Liver (tissue), 8 donors: ENCODE measurements at regions not wholly inside any gene's neighbourhood (a gene's known extent, or its start where the extent isn't known, plus 50 kb on each side); places are given as distances from the start of the nearest gene placed in this dataset.

Source experiments
- DNase-seq: peaks from one replicate; pipeline ENCODE4 v3.0.0-alpha.2; 2017; ENCODE audit warnings: low spot score
- H3K27ac ChIP-seq, 2 donors: one replicate each; pipeline ENCODE4 v1.7.0; 2013; ENCODE audit warnings: inconsistent platforms in 2 of 2, low read length in 2 of 2, control low read depth in 1 of 2, low read depth in 1 of 2, mild to moderate bottlenecking in 1 of 2
- H3K27me3 ChIP-seq, 4 donors: one replicate each; pipeline versions ENCODE4 v1.6.1 to v1.7.0; 2013; ENCODE audit warnings: low read length in 3 of 4, inconsistent platforms in 1 of 4, mild to moderate bottlenecking in 1 of 4, moderate library complexity in 1 of 4; ENCODE audit not compliant: control insufficient read depth in 4 of 4, insufficient read depth in 4 of 4
- H3K36me3 ChIP-seq, 4 donors: one replicate each; pipeline versions ENCODE4 v1.6.1 to v1.7.0; 2013; ENCODE audit warnings: low read length in 3 of 4, mild to moderate bottlenecking in 3 of 4, low read depth in 1 of 4, moderate library complexity in 1 of 4; ENCODE audit not compliant: control insufficient read depth in 4 of 4, insufficient read depth in 3 of 4
- H3K4me1 ChIP-seq, 4 donors: one replicate each; pipeline versions ENCODE4 v1.6.1 to v1.7.0; 2013; ENCODE audit warnings: low read length in 3 of 4, mild to moderate bottlenecking in 3 of 4, moderate library complexity in 1 of 4; ENCODE audit not compliant: control insufficient read depth in 4 of 4, insufficient read depth in 4 of 4
- H3K4me3 ChIP-seq, 3 donors: one replicate each; pipeline versions ENCODE4 v1.6.1 to v1.7.0; 2013; ENCODE audit warnings: low read length in 3 of 3, control low read depth in 1 of 3, low read depth in 1 of 3, mild to moderate bottlenecking in 1 of 3
- H3K9ac ChIP-seq, 2 donors: one replicate each; pipeline ENCODE4 v1.7.0; 2013; ENCODE audit warnings: low read length in 2 of 2, mild to moderate bottlenecking in 2 of 2, moderate library complexity in 2 of 2, control low read depth in 1 of 2, low read depth in 1 of 2
- H3K9me3 ChIP-seq, 4 donors: one replicate each; pipeline versions ENCODE4 v1.6.1 to v1.7.0; 2013; ENCODE audit warnings: low read length in 3 of 4; ENCODE audit not compliant: control insufficient read depth in 4 of 4
- FOXA1 ChIP-seq: IDR thresholded peaks from 2 replicates; pipeline ENCODE4 v1.6.1; 2016; ENCODE audit warnings: antibody characterized with exemption
- GABPA ChIP-seq, 2 donors: IDR thresholded peaks in 1 of 2; conservative IDR thresholded peaks in 1 of 2; 2 replicates each; pipeline ENCODE4 v1.6.1; 2016; ENCODE audit warnings: antibody characterized with exemption in 2 of 2, mild to moderate bottlenecking in 1 of 2, moderate library complexity in 1 of 2
- HNF4A ChIP-seq, 2 donors: conservative IDR thresholded peaks; 2 replicates each; pipeline ENCODE4 v1.6.1; 2016; ENCODE audit warnings: antibody characterized with exemption in 2 of 2, mild to moderate bottlenecking in 2 of 2
- HNF4G ChIP-seq: IDR thresholded peaks from 2 replicates; pipeline ENCODE4 v1.6.1; 2016; ENCODE audit warnings: antibody characterized with exemption
- JUND ChIP-seq, 2 donors: IDR thresholded peaks; 2 replicates each; pipeline ENCODE4 v1.6.1; 2016; ENCODE audit warnings: antibody characterized with exemption in 2 of 2
- RAD21 ChIP-seq, 2 donors: IDR thresholded peaks; 2 replicates each; pipeline ENCODE4 v1.6.1; 2016; ENCODE audit warnings: antibody characterized with exemption in 2 of 2, mild to moderate bottlenecking in 2 of 2
- SP1 ChIP-seq: IDR thresholded peaks from 2 replicates; pipeline ENCODE4 v1.6.1; 2018; ENCODE audit warnings: antibody characterized with exemption, mild to moderate bottlenecking
- YY1 ChIP-seq: IDR thresholded peaks from 2 replicates; pipeline ENCODE4 v1.6.1; 2016; ENCODE audit warnings: antibody characterized with exemption, mild to moderate bottlenecking
- WGBS: extraction: QIAGEN DNeasy Blood & Tissue Kit; methylation state at CpG from one replicate; pipeline ENCODE4 v1.1.7; 2013; 5-methylcytosine and 5-hydroxymethylcytosine counted together
- TF ChIP-seq, protein P1 (sequence below): IDR thresholded peaks from 2 replicates; pipeline ENCODE4 v1.6.1; 2016; ENCODE audit warnings: antibody characterized with exemption, mild to moderate bottlenecking
- TF ChIP-seq, protein P2 (sequence below): IDR thresholded peaks from 2 replicates; pipeline ENCODE4 v1.6.1; 2016; ENCODE audit warnings: antibody characterized with exemption
- TF ChIP-seq, protein P3 (sequence below): fragments of 150-350 bp; IDR thresholded peaks from 2 replicates; pipeline ENCODE4 v1.5.1; 2017; ENCODE audit warnings: improper control_type of control experiment, low read depth, low read length; ENCODE audit not compliant: missing input control
- TF ChIP-seq, protein P4 (sequence below): IDR thresholded peaks from 2 replicates; pipeline ENCODE4 v1.6.1; 2016; ENCODE audit warnings: antibody characterized with exemption
- donor health status: healthy.
- donor health status: healthy.
- donor health status: healthy.
- donor health status: healthy.
- donor health status: healthy.

DNA sequence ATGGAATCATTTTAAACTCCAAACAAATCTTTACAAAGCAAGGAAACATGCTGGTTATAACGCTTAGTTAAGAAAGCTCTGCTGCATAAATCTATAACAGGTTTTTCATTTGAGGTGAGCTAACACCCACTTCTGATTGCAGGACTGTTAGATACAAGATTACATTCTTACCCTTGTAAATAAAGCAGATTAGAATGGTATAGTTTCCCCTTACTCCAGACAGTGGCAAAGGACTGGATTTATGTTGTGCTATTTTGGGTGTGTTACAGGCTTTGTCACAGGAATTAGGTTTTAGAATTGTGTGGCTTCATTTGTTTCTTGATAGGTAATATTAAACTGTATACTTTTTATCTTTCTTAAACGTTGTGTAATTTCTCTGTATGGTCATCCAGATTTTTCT, 487.6 kb downstream of the ZWINT start:
- WGBS = 59% methylated on average over 2 of the region's 2 CpGs
- no peaks in the 10 kb centered on the region for H3K4me1 ChIP-seq
- H3K9me3 ChIP-seq = no peaks in the 10 kb centered on the region
- H3K36me3 ChIP-seq = no peaks in the 10 kb centered on the region
- no peak overlapping the region for H3K27ac ChIP-seq
- no peak for TF ChIP-seq JUND (IDR thresholded peaks at IDR 0.05)
- TF ChIP-seq, protein P1, sequence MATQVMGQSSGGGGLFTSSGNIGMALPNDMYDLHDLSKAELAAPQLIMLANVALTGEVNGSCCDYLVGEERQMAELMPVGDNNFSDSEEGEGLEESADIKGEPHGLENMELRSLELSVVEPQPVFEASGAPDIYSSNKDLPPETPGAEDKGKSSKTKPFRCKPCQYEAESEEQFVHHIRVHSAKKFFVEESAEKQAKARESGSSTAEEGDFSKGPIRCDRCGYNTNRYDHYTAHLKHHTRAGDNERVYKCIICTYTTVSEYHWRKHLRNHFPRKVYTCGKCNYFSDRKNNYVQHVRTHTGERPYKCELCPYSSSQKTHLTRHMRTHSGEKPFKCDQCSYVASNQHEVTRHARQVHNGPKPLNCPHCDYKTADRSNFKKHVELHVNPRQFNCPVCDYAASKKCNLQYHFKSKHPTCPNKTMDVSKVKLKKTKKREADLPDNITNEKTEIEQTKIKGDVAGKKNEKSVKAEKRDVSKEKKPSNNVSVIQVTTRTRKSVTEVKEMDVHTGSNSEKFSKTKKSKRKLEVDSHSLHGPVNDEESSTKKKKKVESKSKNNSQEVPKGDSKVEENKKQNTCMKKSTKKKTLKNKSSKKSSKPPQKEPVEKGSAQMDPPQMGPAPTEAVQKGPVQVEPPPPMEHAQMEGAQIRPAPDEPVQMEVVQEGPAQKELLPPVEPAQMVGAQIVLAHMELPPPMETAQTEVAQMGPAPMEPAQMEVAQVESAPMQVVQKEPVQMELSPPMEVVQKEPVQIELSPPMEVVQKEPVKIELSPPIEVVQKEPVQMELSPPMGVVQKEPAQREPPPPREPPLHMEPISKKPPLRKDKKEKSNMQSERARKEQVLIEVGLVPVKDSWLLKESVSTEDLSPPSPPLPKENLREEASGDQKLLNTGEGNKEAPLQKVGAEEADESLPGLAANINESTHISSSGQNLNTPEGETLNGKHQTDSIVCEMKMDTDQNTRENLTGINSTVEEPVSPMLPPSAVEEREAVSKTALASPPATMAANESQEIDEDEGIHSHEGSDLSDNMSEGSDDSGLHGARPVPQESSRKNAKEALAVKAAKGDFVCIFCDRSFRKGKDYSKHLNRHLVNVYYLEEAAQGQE = no peak
- DNase-seq = no peak
- no peaks in the 10 kb centered on the region for H3K27me3 ChIP-seq
- H3K9ac ChIP-seq = no peak overlapping the region
- no peak overlapping the region for H3K4me3 ChIP-seq

DNA sequence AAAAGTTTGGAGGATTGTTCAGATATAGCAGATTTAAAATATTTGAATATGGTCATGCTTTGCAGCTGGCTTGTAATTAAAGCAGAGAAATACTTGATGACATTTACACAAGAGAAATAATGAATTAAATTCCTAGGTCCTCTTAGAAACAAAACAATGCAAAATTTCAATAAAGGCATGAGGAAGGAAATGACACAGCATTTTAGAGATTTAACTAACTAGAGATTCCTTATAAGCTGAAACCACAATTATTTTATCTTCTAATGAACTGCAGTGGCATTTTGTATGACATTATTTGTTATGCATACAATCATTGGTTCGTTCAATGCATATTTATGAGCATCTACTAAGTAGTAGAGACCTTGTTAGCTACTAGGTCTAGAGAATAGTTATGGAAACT, 490.9 kb downstream of the ZWINT start:
- Histone ChIP-seq H3K27ac (no peak overlapping the region), H3K4me1 (no peaks in the 10 kb centered on the region), H3K9ac (no peak overlapping the region), H3K4me3 (no peak overlapping the region), H3K36me3 (no peaks in the 10 kb centered on the region), H3K27me3 (no peaks in the 10 kb centered on the region), H3K9me3 (no peaks in the 10 kb centered on the region)
- WGBS = 62% methylated on average over 1 of the region's 1 CpG
- no peak for DNase-seq
- TF ChIP-seq FOXA1 (no peak), JUND (IDR thresholded peaks at IDR 0.05) (no peak), RAD21 (IDR thresholded peaks at IDR 0.05) (no peak), YY1 (no peak), HNF4G (no peak)
- TF ChIP-seq, protein P2, sequence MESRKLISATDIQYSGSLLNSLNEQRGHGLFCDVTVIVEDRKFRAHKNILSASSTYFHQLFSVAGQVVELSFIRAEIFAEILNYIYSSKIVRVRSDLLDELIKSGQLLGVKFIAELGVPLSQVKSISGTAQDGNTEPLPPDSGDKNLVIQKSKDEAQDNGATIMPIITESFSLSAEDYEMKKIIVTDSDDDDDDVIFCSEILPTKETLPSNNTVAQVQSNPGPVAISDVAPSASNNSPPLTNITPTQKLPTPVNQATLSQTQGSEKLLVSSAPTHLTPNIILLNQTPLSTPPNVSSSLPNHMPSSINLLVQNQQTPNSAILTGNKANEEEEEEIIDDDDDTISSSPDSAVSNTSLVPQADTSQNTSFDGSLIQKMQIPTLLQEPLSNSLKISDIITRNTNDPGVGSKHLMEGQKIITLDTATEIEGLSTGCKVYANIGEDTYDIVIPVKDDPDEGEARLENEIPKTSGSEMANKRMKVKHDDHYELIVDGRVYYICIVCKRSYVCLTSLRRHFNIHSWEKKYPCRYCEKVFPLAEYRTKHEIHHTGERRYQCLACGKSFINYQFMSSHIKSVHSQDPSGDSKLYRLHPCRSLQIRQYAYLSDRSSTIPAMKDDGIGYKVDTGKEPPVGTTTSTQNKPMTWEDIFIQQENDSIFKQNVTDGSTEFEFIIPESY = no peak
- TF ChIP-seq, protein P3, sequence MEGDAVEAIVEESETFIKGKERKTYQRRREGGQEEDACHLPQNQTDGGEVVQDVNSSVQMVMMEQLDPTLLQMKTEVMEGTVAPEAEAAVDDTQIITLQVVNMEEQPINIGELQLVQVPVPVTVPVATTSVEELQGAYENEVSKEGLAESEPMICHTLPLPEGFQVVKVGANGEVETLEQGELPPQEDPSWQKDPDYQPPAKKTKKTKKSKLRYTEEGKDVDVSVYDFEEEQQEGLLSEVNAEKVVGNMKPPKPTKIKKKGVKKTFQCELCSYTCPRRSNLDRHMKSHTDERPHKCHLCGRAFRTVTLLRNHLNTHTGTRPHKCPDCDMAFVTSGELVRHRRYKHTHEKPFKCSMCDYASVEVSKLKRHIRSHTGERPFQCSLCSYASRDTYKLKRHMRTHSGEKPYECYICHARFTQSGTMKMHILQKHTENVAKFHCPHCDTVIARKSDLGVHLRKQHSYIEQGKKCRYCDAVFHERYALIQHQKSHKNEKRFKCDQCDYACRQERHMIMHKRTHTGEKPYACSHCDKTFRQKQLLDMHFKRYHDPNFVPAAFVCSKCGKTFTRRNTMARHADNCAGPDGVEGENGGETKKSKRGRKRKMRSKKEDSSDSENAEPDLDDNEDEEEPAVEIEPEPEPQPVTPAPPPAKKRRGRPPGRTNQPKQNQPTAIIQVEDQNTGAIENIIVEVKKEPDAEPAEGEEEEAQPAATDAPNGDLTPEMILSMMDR = no peak
- TF ChIP-seq, protein P4, sequence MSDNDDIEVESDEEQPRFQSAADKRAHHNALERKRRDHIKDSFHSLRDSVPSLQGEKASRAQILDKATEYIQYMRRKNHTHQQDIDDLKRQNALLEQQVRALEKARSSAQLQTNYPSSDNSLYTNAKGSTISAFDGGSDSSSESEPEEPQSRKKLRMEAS = no peak

DNA sequence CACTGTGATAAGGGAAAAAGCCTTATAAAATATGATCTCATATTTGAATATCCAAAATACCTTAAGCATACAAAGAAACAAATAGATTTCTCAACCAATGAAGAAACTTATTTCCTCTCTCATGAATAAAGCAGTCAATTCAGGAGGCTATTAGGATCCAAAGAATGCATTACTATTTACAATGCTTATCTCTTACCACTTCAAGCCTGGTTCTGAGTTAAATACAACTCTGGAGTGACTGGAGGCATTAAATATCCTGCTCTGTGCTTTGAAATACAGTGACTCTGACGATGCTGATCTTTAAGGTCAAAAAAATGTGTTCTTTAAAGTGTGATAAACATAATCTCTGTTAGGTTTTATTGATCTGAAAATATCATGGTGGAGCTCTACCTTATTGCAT, 493.2 kb downstream of the ZWINT start:
- H3K36me3 ChIP-seq = no peaks in the 10 kb centered on the region
- no peaks in the 10 kb centered on the region for H3K27me3 ChIP-seq
- H3K27ac ChIP-seq = no peak overlapping the region
- no peak overlapping the region for H3K4me3 ChIP-seq
- H3K9me3 ChIP-seq = no peaks in the 10 kb centered on the region
- 9% methylated on average over 1 of the region's 1 CpG for WGBS
- H3K4me1 ChIP-seq = no peaks in the 10 kb centered on the region
- no peak for DNase-seq
- TF ChIP-seq HNF4A (conservative IDR thresholded peaks at IDR 0.05) (no peak), RAD21 (IDR thresholded peaks at IDR 0.05) (no peak), HNF4G (no peak), GABPA (IDR thresholded peaks at IDR 0.05 in 1 of 2, conservative IDR thresholded peaks at IDR 0.05 in 1 of 2) (no peak), SP1 (no peak), FOXA1 (no peak)
- TF ChIP-seq, protein P4 = no peak
- TF ChIP-seq, protein P2 = no peak
- H3K9ac ChIP-seq = no peak overlapping the region
